A673 (cell line): ENCODE measurements at regions not wholly inside any gene's neighbourhood (a gene's known extent, or its start where the extent isn't known, plus 50 kb on each side); places are given as distances from the start of the nearest gene placed in this dataset.
A peak's percentile ranks its signal among the peaks of the same experiment; 100 is the strongest.

Experiments
- BruUV-seq: library from RNA; stranded (reverse); fragments of 400-500 nt; replicated peaks from 2 replicates; lab custom pipeline; 2021; lab: Mats Ljungman, UMichigan
- CTCF ChIA-PET: fragments of 300-600 bp; sonication (Branson Sonifier 250); formaldehyde crosslinking; loops from one replicate; lab custom pipeline; 2022; ENCODE audit warnings: antibody characterized with exemption; lab: Charles Lee
- POLR2A ChIA-PET: fragments of 300-600 bp; sonication (Branson Sonifier 250); formaldehyde crosslinking; loops from one replicate; lab custom pipeline; 2022; ENCODE audit warnings: antibody characterized with exemption; ENCODE audit not compliant: low non-redundant PET; lab: Charles Lee
- DNase-seq: peaks from one replicate; pipeline ENCODE4 v3.0.0-alpha.2; 2015; ENCODE audit warnings: low spot score
- H3K27ac ChIP-seq: fragments of 200-600 bp; sonication (generic); 2 replicates; pipeline ENCODE4 v1.5.1; 2016; ENCODE audit warnings: mixed run types, low read depth, mild to moderate bottlenecking, mixed read lengths, antibody characterized with exemption, low read length; ENCODE audit not compliant: poor library complexity, severe bottlenecking
- H3K27me3 ChIP-seq: fragments of 200-600 bp; sonication (generic); replicated peaks from 2 replicates; pipeline ENCODE4 v1.6.1; 2017; ENCODE audit warnings: mixed run types, low read depth, mild to moderate bottlenecking, mixed read lengths, antibody characterized with exemption, low read length; ENCODE audit not compliant: insufficient read depth, poor library complexity
- H3K36me3 ChIP-seq: fragments of 200-600 bp; sonication (generic); 2 replicates; pipeline ENCODE4 v1.6.1; 2016; ENCODE audit warnings: mixed run types, mild to moderate bottlenecking, mixed read lengths, antibody characterized with exemption, low read length; ENCODE audit not compliant: insufficient read depth, poor library complexity, severe bottlenecking
- H3K4me1 ChIP-seq: fragments of 200-600 bp; sonication (generic); 2 replicates; pipeline ENCODE4 v1.6.1; 2017; ENCODE audit warnings: mixed run types, mild to moderate bottlenecking, mixed read lengths, antibody characterized with exemption, low read length; ENCODE audit not compliant: insufficient read depth, poor library complexity, severe bottlenecking
- H3K4me3 ChIP-seq: fragments of 200-600 bp; sonication (generic); 2 replicates; pipeline ENCODE4 v1.5.1; 2016; ENCODE audit warnings: low read depth, mixed run types, mild to moderate bottlenecking, mixed read lengths, low read length; ENCODE audit not compliant: poor library complexity, severe bottlenecking
- H3K9me3 ChIP-seq: fragments of 200-600 bp; sonication (generic); 2 replicates; pipeline ENCODE4 v1.6.1; 2016; ENCODE audit warnings: mixed run types, low read depth, mild to moderate bottlenecking, mixed read lengths, antibody characterized with exemption, low read length; ENCODE audit not compliant: poor library complexity, severe bottlenecking
- CTCF ChIP-seq: fragments of 300-800, 200-600 bp; sonication (generic); conservative IDR thresholded peaks from 2 replicates; pipeline ENCODE4 v1.5.1; 2017; ENCODE audit warnings: low read depth, mild to moderate bottlenecking, antibody characterized with exemption, low read length, moderate library complexity, mixed read lengths
- EZH2 ChIP-seq: fragments of 200-600 bp; sonication (generic); IDR thresholded peaks from 2 replicates; pipeline ENCODE4 v1.6.1; 2017; ENCODE audit warnings: borderline replicate concordance, low read depth, mild to moderate bottlenecking, mixed read lengths, antibody characterized with exemption, low read length; ENCODE audit not compliant: poor library complexity, severe bottlenecking
- intact Hi-C: fragments of 100-400 bp; cut with micrococcal nuclease; formaldehyde crosslinking; loops from one replicate; pipeline ENCODE4 v1.10.0; 2022; ENCODE audit not compliant: unreplicated experiment

GRCh38 chr17:77436058-77436442 lies 295.3 kb downstream of the SEC14L1 start:
- DNase-seq: peak; percentile 75
- intact Hi-C loops: loop anchor here (5.0 to 10.0 kb wide), 2 partner anchors 36 to 101 kb away; no protein-coding TSS in a partner anchor
- Histone ChIP-seq H3K27ac (peak overlapping the region; percentile 47), H3K4me1 (peaks cover 78% of the 10 kb centered on the region), H3K4me3 (no peak overlapping the region), H3K27me3 (no peaks in the 10 kb centered on the region), H3K9me3 (no peaks in the 10 kb centered on the region), H3K36me3 (no peaks in the 10 kb centered on the region)
- TF ChIP-seq CTCF (no peak), EZH2 (no peak)
- ChIA-PET CTCF (no interaction called here), POLR2A (no interaction called here)
- no TSS peak for BruUV-seq

GRCh38 chr17:77436481-77436880 lies 295.7 kb downstream of the SEC14L1 start:
- Histone ChIP-seq H3K4me1 (peaks cover 82% of the 10 kb centered on the region), H3K4me3 (no peak overlapping the region), H3K36me3 (no peaks in the 10 kb centered on the region), H3K9me3 (no peaks in the 10 kb centered on the region), H3K27ac (peak overlapping the region; percentile 58), H3K27me3 (no peaks in the 10 kb centered on the region)
- ChIA-PET CTCF (no interaction called here), POLR2A (no interaction called here)
- BruUV-seq: no TSS peak
- no peak for DNase-seq
- intact Hi-C loops: loop anchor here (5.0 to 10.0 kb wide), 2 partner anchors 36 to 102 kb away; no protein-coding TSS in a partner anchor
- no peak for TF ChIP-seq CTCF
- TF ChIP-seq EZH2: no peak

- POLR2A ChIA-PET: no interaction called here
- peak; percentile 62 for DNase-seq
- no peaks in the 10 kb centered on the region for H3K36me3 ChIP-seq
- intact Hi-C loops: loop anchor here (5.0 to 10.0 kb wide), 2 partner anchors 35 to 102 kb away; no protein-coding TSS in a partner anchor
- CTCF ChIA-PET: no interaction called here
- TF ChIP-seq CTCF: no peak
- no peak for TF ChIP-seq EZH2
- no TSS peak for BruUV-seq
- H3K9me3 ChIP-seq: no peaks in the 10 kb centered on the region
- H3K27ac ChIP-seq: peak overlapping the region; percentile 58
- no peaks in the 10 kb centered on the region for H3K27me3 ChIP-seq
- H3K4me1 ChIP-seq: peaks cover 87% of the 10 kb centered on the region
- H3K4me3 ChIP-seq: no peak overlapping the region
Measured at GRCh38 chr17:77437017-77437416, 296.2 kb downstream of the SEC14L1 start.
